ENCODE measurements at regions not wholly inside any gene's neighbourhood (a gene's known extent, or its start where the extent isn't known, plus 50 kb on each side); places are given as distances from the start of the nearest gene placed in this dataset.

- TF ChIP-seq POLR2A (IDR thresholded peaks at IDR 0.05; ENCODE audit: low read length) = no peak
- TF ChIP-seq GATA1 (IDR thresholded peaks at IDR 0.05; ENCODE audit: low read depth, low read length) = no peak
These were observed 259.0 kb upstream of the SALL3 start for GRCh38 chr18:78720456-78721237.

Measured in erythroblast (primary cell).